Hepatocyte (in vitro differentiated cells): ENCODE measurements at regions not wholly inside any gene's neighbourhood (a gene's known extent, or its start where the extent isn't known, plus 50 kb on each side); places are given as distances from the start of the nearest gene placed in this dataset.

Experiments
- CTCF ChIP-seq: fragments of 200-600 bp; sonication (generic); IDR thresholded peaks from 2 replicates; pipeline ENCODE4 v1.5.1; 2016; ENCODE audit warnings: antibody characterized with exemption, mild to moderate bottlenecking; ENCODE audit not compliant: poor library complexity
- EZH2 ChIP-seq: fragments of 200-600 bp; sonication (generic); IDR thresholded peaks from 2 replicates; pipeline ENCODE4 v1.6.1; 2016; ENCODE audit warnings: antibody characterized with exemption, mild to moderate bottlenecking, borderline replicate concordance
- EZH2phosphoT487 ChIP-seq: fragments of 200-600 bp; sonication (generic); IDR thresholded peaks from one replicate; pipeline ENCODE4 v1.6.1; 2018; ENCODE audit warnings: antibody characterized with exemption, mild to moderate bottlenecking, low read depth, moderate library complexity; ENCODE audit not compliant: unreplicated experiment, severe bottlenecking

- TF ChIP-seq CTCF (no peak), EZH2 (no peak), EZH2phosphoT487 (no peak)
These were observed 124.9 kb downstream of the CYP26A1 start for GRCh38 chr10:93198401-93199131.
